Naive thymus-derived CD4-positive, alpha-beta T cell (primary cell): ENCODE measurements at regions not wholly inside any gene's neighbourhood (a gene's known extent, or its start where the extent isn't known, plus 50 kb on each side); places are given as distances from the start of the nearest gene placed in this dataset.

Experiments used
- ATAC-seq: fragments of 150-1000 bp; cut with Tn5 transposase; 2 replicates; pipeline ENCODE4 v1.10.0; 2021; ENCODE audit warnings: mild to moderate bottlenecking, moderate library complexity
- CTCF ChIA-PET: fragments of 350-600 bp; sonication (Branson Sonifier 250); formaldehyde crosslinking; loops from one replicate; lab custom pipeline; 2021; ENCODE audit warnings: antibody characterized with exemption; lab: Charles Lee
- POLR2A ChIA-PET: fragments of 350-600 bp; sonication (Branson Sonifier 250); formaldehyde crosslinking; loops from one replicate; lab custom pipeline; 2021; ENCODE audit warnings: antibody characterized with exemption, inconsistent platforms; lab: Charles Lee
- DNase-seq, 9 donors: peaks; one replicate each; pipeline versions ENCODE4 v3.0.0 to v3.0.0-alpha.2; 2020 to 2022; ENCODE audit warnings: mixed read lengths in 1 of 9
- H3K27ac ChIP-seq: one replicate; pipeline ENCODE4 v1.7.0; 2013; ENCODE audit warnings: mild to moderate bottlenecking, low read depth, low read length, moderate library complexity
- H3K27me3 ChIP-seq, 2 donors: one replicate each; pipeline ENCODE4 v1.7.0; 2013; ENCODE audit warnings: low read length in 2 of 2, mild to moderate bottlenecking in 2 of 2, moderate library complexity in 2 of 2; ENCODE audit not compliant: control insufficient read depth in 2 of 2, insufficient read depth in 2 of 2
- H3K36me3 ChIP-seq, 3 experiments: 1 replicate in 2 of 3; 2 replicates in 1 of 3; pipeline ENCODE4 v1.7.0; 2013; ENCODE audit warnings: low read length in 3 of 3, mild to moderate bottlenecking in 3 of 3, moderate library complexity in 1 of 3; ENCODE audit not compliant: insufficient read depth in 3 of 3, control insufficient read depth in 2 of 3
- H3K4me1 ChIP-seq, 2 donors: one replicate each; pipeline ENCODE4 v1.7.0; 2013; ENCODE audit warnings: low read length in 2 of 2, mild to moderate bottlenecking in 2 of 2, moderate library complexity in 1 of 2; ENCODE audit not compliant: control insufficient read depth in 2 of 2, insufficient read depth in 2 of 2
- H3K4me3 ChIP-seq: 2 replicates; pipeline ENCODE4 v1.7.0; 2013; ENCODE audit warnings: mild to moderate bottlenecking, low read length
- H3K9me3 ChIP-seq, 3 experiments: 1 replicate in 2 of 3; 2 replicates in 1 of 3; pipeline ENCODE4 v1.7.0; 2013; ENCODE audit warnings: low read length in 3 of 3; ENCODE audit not compliant: control insufficient read depth in 2 of 3
- H3K27ac Mint-ChIP-seq, 9 donors: one replicate each; pipeline ENCODE4 v1.8.0; 2020 to 2022; ENCODE audit warnings: mixed read lengths in 9 of 9, mild to moderate bottlenecking in 8 of 9, moderate library complexity in 5 of 9, inconsistent platforms in 2 of 9
- H3K27me3 Mint-ChIP-seq, 5 donors: one replicate each; pipeline ENCODE4 v1.8.0; 2021 to 2022; ENCODE audit warnings: mixed read lengths in 5 of 5, mild to moderate bottlenecking in 1 of 5
- H3K36me3 Mint-ChIP-seq, 5 donors: one replicate each; pipeline ENCODE4 v1.8.0; 2020 to 2022; ENCODE audit warnings: mixed read lengths in 5 of 5, mild to moderate bottlenecking in 3 of 5, inconsistent platforms in 1 of 5
- H3K4me1 Mint-ChIP-seq, 7 donors: one replicate each; pipeline ENCODE4 v1.8.0; 2020 to 2022; ENCODE audit warnings: mixed read lengths in 7 of 7, mild to moderate bottlenecking in 3 of 7, inconsistent platforms in 1 of 7
- H3K4me3 Mint-ChIP-seq, 10 donors: one replicate each; pipeline ENCODE4 v1.8.0; 2020 to 2022; ENCODE audit warnings: mild to moderate bottlenecking in 10 of 10, mixed read lengths in 10 of 10, moderate library complexity in 6 of 10, inconsistent platforms in 2 of 10
- H3K9me3 Mint-ChIP-seq, 11 donors: one replicate each; pipeline ENCODE4 v1.8.0; 2020 to 2022; ENCODE audit warnings: mixed read lengths in 11 of 11, mild to moderate bottlenecking in 4 of 11, inconsistent platforms in 1 of 11, moderate library complexity in 1 of 11
- intact Hi-C, 2 donors: fragments of 100-400 bp; cut with micrococcal nuclease; formaldehyde crosslinking; loops; one replicate each; pipeline ENCODE4 v1.15.1; 2023

GRCh38 chr2:37447446-37447845 is 103.0 kb downstream of the QPCT start:
- DNase-seq (no peak), ATAC-seq (no peak)
- Histone ChIP-seq H3K27ac (no peak overlapping the region), H3K4me3 (no peak overlapping the region), H3K4me1 (peaks cover 2 to 12% of the 10 kb centered on the region in 2 donors), H3K36me3 (no peaks in the 10 kb centered on the region), H3K9me3 (no peaks in the 10 kb centered on the region), H3K27me3 (peaks cover 2 to 3% of the 10 kb centered on the region in 2 donors)
- ChIA-PET POLR2A (no interaction called here), CTCF (no interaction called here)
- H3K4me3 Mint-ChIP-seq: no peak overlapping the region
- H3K27me3 Mint-ChIP-seq: peaks cover 0 to 20% (median 5%) of the 10 kb centered on the region in 5 donors
- H3K36me3 Mint-ChIP-seq: peaks cover 0 to 4% (median 0%) of the 10 kb centered on the region in 5 donors
- peaks cover 3 to 32% (median 21%) of the 10 kb centered on the region in 7 donors for H3K4me1 Mint-ChIP-seq
- H3K9me3 Mint-ChIP-seq: peaks cover 0 to 7% (median 2%) of the 10 kb centered on the region in 11 donors
- intact Hi-C loops: no loop called here
- peak overlapping the region in 1 of 9 donors; percentile 41 for H3K27ac Mint-ChIP-seq

GRCh38 chr2:37448342-37449120 is 104.1 kb downstream of the QPCT start:
- Mint-ChIP-seq H3K9me3 (peaks cover 0 to 8% (median 2%) of the 10 kb centered on the region in 11 donors), H3K27ac (peak overlapping the region in 1 of 9 donors; percentile 32), H3K4me3 (no peak overlapping the region), H3K4me1 (peaks cover 11 to 41% (median 31%) of the 10 kb centered on the region in 7 donors), H3K36me3 (peaks cover 0 to 8% (median 4%) of the 10 kb centered on the region in 5 donors), H3K27me3 (peaks cover 0 to 14% (median 0%) of the 10 kb centered on the region in 5 donors)
- Histone ChIP-seq H3K27me3 (peaks cover 2 to 3% of the 10 kb centered on the region in 2 donors), H3K9me3 (no peaks in the 10 kb centered on the region), H3K36me3 (no peaks in the 10 kb centered on the region), H3K4me1 (peaks cover 11 to 21% of the 10 kb centered on the region in 2 donors), H3K4me3 (no peak overlapping the region), H3K27ac (no peak overlapping the region)
- CTCF ChIA-PET: no interaction called here
- ATAC-seq (no peak), DNase-seq (no peak)
- POLR2A ChIA-PET: no interaction called here
- intact Hi-C loops: no loop called here

- H3K27ac Mint-ChIP-seq: peak overlapping the region in 2 of 9 donors; percentile 3 to 39
- no peaks in the 10 kb centered on the region for H3K9me3 ChIP-seq
- no peaks in the 10 kb centered on the region for H3K36me3 ChIP-seq
- no peak for DNase-seq
- H3K4me3 Mint-ChIP-seq: peak overlapping the region in 1 of 10 donors; percentile 21
- ChIA-PET CTCF (no interaction called here), POLR2A (interaction anchor here (0.8 kb wide), 1 partner anchor 9 kb away, joined by 3 read pairs; no protein-coding TSS in a partner anchor)
- H3K27ac ChIP-seq: no peak overlapping the region
- peaks cover 0 to 8% (median 2%) of the 10 kb centered on the region in 11 donors for H3K9me3 Mint-ChIP-seq
- H3K36me3 Mint-ChIP-seq: peaks cover 0 to 8% (median 4%) of the 10 kb centered on the region in 5 donors
- H3K27me3 ChIP-seq: peaks cover 2 to 3% of the 10 kb centered on the region in 2 donors
- peaks cover 15 to 21% of the 10 kb centered on the region in 2 donors for H3K4me1 ChIP-seq
- H3K27me3 Mint-ChIP-seq: peaks cover 0 to 7% (median 0%) of the 10 kb centered on the region in 5 donors
- no peak overlapping the region for H3K4me3 ChIP-seq
- intact Hi-C loops: no loop called here
- ATAC-seq: no peak
- H3K4me1 Mint-ChIP-seq: peaks cover 11 to 44% (median 33%) of the 10 kb centered on the region in 7 donors
These were observed 105.4 kb downstream of the QPCT start for GRCh38 chr2:37449761-37450296.

- Histone ChIP-seq H3K4me3 (peak overlapping the region; percentile 23), H3K9me3 (no peaks in the 10 kb centered on the region), H3K36me3 (no peaks in the 10 kb centered on the region), H3K4me1 (peaks cover 33 to 47% of the 10 kb centered on the region in 2 donors), H3K27me3 (no peaks in the 10 kb centered on the region), H3K27ac (no peak overlapping the region)
- peaks cover 20 to 76% (median 65%) of the 10 kb centered on the region in 7 donors for H3K4me1 Mint-ChIP-seq
- peaks cover 0 to 16% (median 2%) of the 10 kb centered on the region in 11 donors for H3K9me3 Mint-ChIP-seq
- ATAC-seq (peak; percentile 61), DNase-seq (peak in 5 of 9 donors; percentile 20 to 31 (median 22))
- H3K27ac Mint-ChIP-seq: peak overlapping the region; percentile 4 to 80 (median 65)
- intact Hi-C loops: no loop called here
- CTCF ChIA-PET: interaction anchor here (0.7 to 1.2 kb wide), 3 partner anchors 35 to 171 kb away, joined by 3 to 5 read pairs (median 4); no protein-coding TSS in a partner anchor
- H3K4me3 Mint-ChIP-seq: peak overlapping the region; percentile 39 to 77 (median 68)
- H3K36me3 Mint-ChIP-seq: peaks cover 0 to 14% (median 4%) of the 10 kb centered on the region in 5 donors
- H3K27me3 Mint-ChIP-seq: peaks cover 0 to 2% (median 0%) of the 10 kb centered on the region in 5 donors
- POLR2A ChIA-PET: interaction anchor here (0.6 kb wide), 1 partner anchor 10 kb away, joined by 3 read pairs; no protein-coding TSS in a partner anchor
These were observed 108.6 kb downstream of the QPCT start for GRCh38 chr2:37453027-37453426.

GRCh38 chr2:37454851-37455762 is 110.7 kb downstream of the QPCT start:
- Mint-ChIP-seq H3K27ac (peak overlapping the region in 7 of 9 donors; percentile 1 to 94 (median 78)), H3K4me1 (peaks cover 20 to 73% (median 68%) of the 10 kb centered on the region in 7 donors), H3K4me3 (peak overlapping the region in 6 of 10 donors; percentile 6 to 80 (median 41)), H3K9me3 (peaks cover 0 to 16% (median 2%) of the 10 kb centered on the region in 11 donors), H3K36me3 (peaks cover 0 to 14% (median 4%) of the 10 kb centered on the region in 5 donors), H3K27me3 (peaks cover 0 to 2% (median 0%) of the 10 kb centered on the region in 5 donors)
- no peak for ATAC-seq
- Histone ChIP-seq H3K27me3 (no peaks in the 10 kb centered on the region), H3K9me3 (no peaks in the 10 kb centered on the region), H3K4me3 (no peak overlapping the region), H3K27ac (no peak overlapping the region), H3K4me1 (peaks cover 41 to 48% of the 10 kb centered on the region in 2 donors), H3K36me3 (no peaks in the 10 kb centered on the region)
- intact Hi-C loops: loop anchor here in 1 of 2 donors (5.0 kb wide), 1 partner anchor 217 kb away; the partner anchor contains the start of gene CDC42EP3
- ChIA-PET CTCF (interaction anchor here (0.8 to 1.6 kb wide), 3 partner anchors 19 to 43 kb away, joined by 3 to 5 read pairs (median 3); no protein-coding TSS in a partner anchor), POLR2A (interaction anchor here (0.5 to 0.8 kb wide), 2 partner anchors 20 to 1078 kb away, joined by 3 read pairs; no protein-coding TSS in a partner anchor)
- no peak for DNase-seq
